ENCODE measurements at regions not wholly inside any gene's neighbourhood (a gene's known extent, or its start where the extent isn't known, plus 50 kb on each side); places are given as distances from the start of the nearest gene placed in this dataset.

DNA sequence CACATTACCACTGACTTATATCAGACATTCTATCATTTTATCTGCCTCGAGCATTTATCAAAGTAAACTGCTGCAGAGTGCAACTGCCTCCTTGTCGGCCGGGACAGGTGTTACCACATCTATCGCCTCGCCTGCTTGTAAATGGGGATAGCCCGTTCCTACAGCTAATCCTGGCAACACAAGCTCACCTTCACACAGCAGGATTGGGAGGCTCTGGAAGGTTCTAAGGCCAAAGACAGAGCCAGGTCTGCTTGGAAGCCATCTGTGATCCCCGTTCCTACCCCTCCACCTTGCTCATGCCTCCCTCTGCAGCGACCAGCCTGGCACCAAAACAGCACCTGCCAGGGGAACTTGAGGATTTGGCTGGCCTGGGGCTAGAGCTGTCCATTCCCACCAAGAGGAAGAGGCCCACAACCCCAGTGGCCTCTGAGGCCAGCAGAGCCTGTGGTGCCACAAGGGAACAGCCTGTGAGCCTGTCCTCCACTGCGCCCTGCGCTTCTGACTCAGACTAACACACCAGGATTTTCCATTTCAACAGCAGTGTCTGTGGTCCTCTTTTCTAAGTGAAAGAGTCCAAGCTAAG is 114.8 kb upstream of the DIO3 start:
- Histone ChIP-seq H3K9me2 (replicated peaks; ENCODE audit: insufficient read depth, low read length) (no peaks in the 10 kb centered on the region), H3F3A (ENCODE audit: insufficient read depth) (no peaks in the 10 kb centered on the region), H3K79me2 (ENCODE audit: insufficient read depth, low read length) (no peaks in the 10 kb centered on the region), H3K9me3 (ENCODE audit: insufficient read depth, low read length) (no peaks in the 10 kb centered on the region), H3K4me3 (ENCODE audit: insufficient read depth, low read length, poor library complexity, severe bottlenecking) (no peak overlapping the region), H3K27ac (ENCODE audit: low read depth, low read length) (no peak overlapping the region), H3K9ac (ENCODE audit: low read length) (no peak overlapping the region), H3K4me2 (ENCODE audit: low read depth, low read length, poor library complexity, severe bottlenecking) (no peak overlapping the region), H3K36me3 (ENCODE audit: low read length) (no peaks in the 10 kb centered on the region), H2AFZ (ENCODE audit: low read depth, low read length, severe bottlenecking) (no peak overlapping the region), H3K27me3 (ENCODE audit: low read length) (no peaks in the 10 kb centered on the region), H4K20me1 (ENCODE audit: low read depth, low read length) (no peaks in the 10 kb centered on the region)
- TF ChIP-seq EZH2phosphoT487 (conservative IDR thresholded peaks at IDR 0.05; ENCODE audit: low read length), result no peak
- no peak for TF ChIP-seq CTCF (IDR thresholded peaks at IDR 0.05; ENCODE audit: insufficient read depth, low read length, poor library complexity, severe bottlenecking)

DNA sequence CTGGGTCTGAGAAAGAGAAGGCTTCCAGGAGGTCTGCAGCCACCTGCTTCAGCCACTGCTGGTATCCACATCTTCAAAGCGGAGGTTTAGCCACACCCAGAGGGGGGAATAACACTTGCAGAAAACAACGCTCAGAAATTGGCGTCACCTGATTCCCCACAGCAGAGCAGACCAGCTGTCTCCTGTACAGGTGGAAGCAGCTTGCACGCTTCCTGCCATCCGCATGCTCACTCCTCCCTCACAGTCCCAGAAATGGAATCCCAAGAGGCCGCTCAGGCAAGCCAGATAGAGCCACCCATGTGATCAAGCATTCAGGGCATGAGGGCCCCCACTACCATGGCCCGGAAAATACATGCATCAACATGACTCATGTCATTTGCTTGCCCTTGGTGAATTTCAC is 112.2 kb upstream of the DIO3 start:
- no peaks in the 10 kb centered on the region for H3K27me3 ChIP-seq (ENCODE audit: low read length)
- no peaks in the 10 kb centered on the region for H3K36me3 ChIP-seq (ENCODE audit: low read length)
- no peaks in the 10 kb centered on the region for H3K9me3 ChIP-seq (ENCODE audit: insufficient read depth, low read length)
- no peak overlapping the region for H3K9ac ChIP-seq (ENCODE audit: low read length)
- no peak overlapping the region for H3K4me3 ChIP-seq (ENCODE audit: insufficient read depth, low read length, poor library complexity, severe bottlenecking)
- no peak overlapping the region for H2AFZ ChIP-seq (ENCODE audit: low read depth, low read length, severe bottlenecking)
- H4K20me1 ChIP-seq (ENCODE audit: low read depth, low read length), result no peaks in the 10 kb centered on the region
- no peaks in the 10 kb centered on the region for H3F3A ChIP-seq (ENCODE audit: insufficient read depth)
- TF ChIP-seq EZH2phosphoT487 (conservative IDR thresholded peaks at IDR 0.05; ENCODE audit: low read length) (no peak), CTCF (IDR thresholded peaks at IDR 0.05; ENCODE audit: insufficient read depth, low read length, poor library complexity, severe bottlenecking) (no peak)
- no peak overlapping the region for H3K27ac ChIP-seq (ENCODE audit: low read depth, low read length)
- H3K79me2 ChIP-seq (ENCODE audit: insufficient read depth, low read length), result no peaks in the 10 kb centered on the region
- no peaks in the 10 kb centered on the region for H3K9me2 ChIP-seq (replicated peaks; ENCODE audit: insufficient read depth, low read length)
- H3K4me2 ChIP-seq (ENCODE audit: low read depth, low read length, poor library complexity, severe bottlenecking), result no peak overlapping the region

GRCh38 chr14:101451166-101451565 is 110.1 kb upstream of the DIO3 start:
- no peaks in the 10 kb centered on the region for H3K9me2 ChIP-seq (replicated peaks; ENCODE audit: insufficient read depth, low read length)
- H2AFZ ChIP-seq (ENCODE audit: low read depth, low read length, severe bottlenecking), result no peak overlapping the region
- H3F3A ChIP-seq (ENCODE audit: insufficient read depth), result no peaks in the 10 kb centered on the region
- no peak overlapping the region for H3K9ac ChIP-seq (ENCODE audit: low read length)
- H3K27me3 ChIP-seq (ENCODE audit: low read length), result no peaks in the 10 kb centered on the region
- H3K79me2 ChIP-seq (ENCODE audit: insufficient read depth, low read length), result no peaks in the 10 kb centered on the region
- no peak for TF ChIP-seq CTCF (IDR thresholded peaks at IDR 0.05; ENCODE audit: insufficient read depth, low read length, poor library complexity, severe bottlenecking)
- no peak for TF ChIP-seq EZH2phosphoT487 (conservative IDR thresholded peaks at IDR 0.05; ENCODE audit: low read length)
- no peak overlapping the region for H3K27ac ChIP-seq (ENCODE audit: low read depth, low read length)
- no peaks in the 10 kb centered on the region for H3K9me3 ChIP-seq (ENCODE audit: insufficient read depth, low read length)
- no peaks in the 10 kb centered on the region for H4K20me1 ChIP-seq (ENCODE audit: low read depth, low read length)
- no peak overlapping the region for H3K4me3 ChIP-seq (ENCODE audit: insufficient read depth, low read length, poor library complexity, severe bottlenecking)
- no peak overlapping the region for H3K4me2 ChIP-seq (ENCODE audit: low read depth, low read length, poor library complexity, severe bottlenecking)
- H3K36me3 ChIP-seq (ENCODE audit: low read length), result no peaks in the 10 kb centered on the region
